ENCODE measurements at regions not wholly inside any gene's neighbourhood (a gene's known extent, or its start where the extent isn't known, plus 50 kb on each side); places are given as distances from the start of the nearest gene placed in this dataset.
"Not testable (repeated sequence)": the region's sequence is repeated elsewhere in the genome, so short reads cannot be mapped to it uniquely, and the experiment has no call there.

- DNase-seq (ENCODE audit: low spot score): no peak
These were observed 207.4 kb downstream of the ZFP36L2 start for GRCh38 chr2:43019025-43019367.

GRCh38 chr2:43018179-43019024, 208.0 kb downstream of the ZFP36L2 start:
- DNase-seq (ENCODE audit: low spot score): peak; percentile 90

- DNase-seq (ENCODE audit: low spot score): no peak
These were observed 212.5 kb downstream of the ZFP36L2 start for GRCh38 chr2:43013821-43014345.

- DNase-seq (ENCODE audit: low spot score): no peak
These were observed 213.4 kb downstream of the ZFP36L2 start for GRCh38 chr2:43012966-43013365.

- DNase-seq (ENCODE audit: low spot score): no peak
These were observed 215.3 kb downstream of the ZFP36L2 start for GRCh38 chr2:43011158-43011491.

GRCh38 chr2:43010438-43011157, 215.8 kb downstream of the ZFP36L2 start:
- DNase-seq (ENCODE audit: low spot score): no peak

- DNase-seq (ENCODE audit: low spot score): no peak
These were observed 217.0 kb downstream of the ZFP36L2 start for GRCh38 chr2:43009448-43009847.

- no peak for DNase-seq (ENCODE audit: low spot score)
These were observed 216.0 kb upstream of the HAAO start for GRCh38 chr2:43008388-43008787.

GRCh38 chr2:43007901-43008300, 215.5 kb upstream of the HAAO start:
- no peak for DNase-seq (ENCODE audit: low spot score)

- no peak for DNase-seq (ENCODE audit: low spot score)
These were observed 214.6 kb upstream of the HAAO start for GRCh38 chr2:43006834-43007543.

- no peak for DNase-seq (ENCODE audit: low spot score)
These were observed 213.8 kb upstream of the HAAO start for GRCh38 chr2:43005975-43006833.

GRCh38 chr2:43005245-43005974, 213.0 kb upstream of the HAAO start:
- DNase-seq (ENCODE audit: low spot score): peak; percentile 89

GRCh38 chr2:43004879-43005244, 212.5 kb upstream of the HAAO start:
- DNase-seq (ENCODE audit: low spot score): no peak

GRCh38 chr2:43004126-43004865, 211.9 kb upstream of the HAAO start:
- not testable (repeated sequence) for DNase-seq (ENCODE audit: low spot score)

GRCh38 chr2:43003702-43004101, 211.3 kb upstream of the HAAO start:
- DNase-seq (ENCODE audit: low spot score): no peak

- no peak for DNase-seq (ENCODE audit: low spot score)
These were observed 209.5 kb upstream of the HAAO start for GRCh38 chr2:43001787-43002468.

- DNase-seq (ENCODE audit: low spot score): no peak
These were observed 208.6 kb upstream of the HAAO start for GRCh38 chr2:43001055-43001378.

- no peak for DNase-seq (ENCODE audit: low spot score)
These were observed 208.1 kb upstream of the HAAO start for GRCh38 chr2:43000242-43001054.

- no peak for DNase-seq (ENCODE audit: low spot score)
These were observed 207.5 kb upstream of the HAAO start for GRCh38 chr2:42999856-43000241.

All from mucosa of gallbladder (tissue), 1 donor.